ENCODE measurements at regions not wholly inside any gene's neighbourhood (a gene's known extent, or its start where the extent isn't known, plus 50 kb on each side); places are given as distances from the start of the nearest gene placed in this dataset.
A peak's percentile ranks its signal among the peaks of the same experiment; 100 is the strongest.

DNA sequence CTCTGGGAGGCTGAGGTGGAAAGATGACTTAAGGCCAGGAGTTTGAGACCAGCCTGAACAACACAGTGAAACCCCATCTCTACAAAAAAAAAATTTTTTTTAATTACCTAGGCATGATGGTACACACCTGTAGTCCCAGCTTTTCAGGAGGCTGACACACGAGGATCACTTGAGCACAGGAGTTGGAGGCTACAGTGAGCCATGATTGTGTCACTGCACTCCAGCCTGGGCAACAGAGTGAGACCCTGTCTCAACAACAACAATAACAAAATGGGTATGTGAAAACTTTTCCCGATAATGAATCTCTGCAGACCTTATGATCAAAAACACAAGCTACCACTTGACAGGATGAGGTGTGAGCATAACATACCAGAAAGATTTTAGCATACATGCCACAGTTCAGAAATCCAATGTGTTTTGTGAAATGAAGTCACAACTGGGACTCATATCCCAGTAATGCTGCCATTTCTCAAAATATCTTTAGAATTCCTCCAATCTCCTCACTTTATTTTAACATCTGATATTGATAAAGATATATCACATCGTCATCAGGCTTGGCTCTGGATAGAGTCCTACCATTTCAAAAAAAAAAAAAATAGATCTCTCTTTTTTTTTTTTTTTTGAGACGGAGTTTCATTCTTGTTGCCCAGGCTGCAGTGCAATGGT lies 74.0 kb upstream of the PELI1 start:
- TF ChIP-seq, protein P1, sequence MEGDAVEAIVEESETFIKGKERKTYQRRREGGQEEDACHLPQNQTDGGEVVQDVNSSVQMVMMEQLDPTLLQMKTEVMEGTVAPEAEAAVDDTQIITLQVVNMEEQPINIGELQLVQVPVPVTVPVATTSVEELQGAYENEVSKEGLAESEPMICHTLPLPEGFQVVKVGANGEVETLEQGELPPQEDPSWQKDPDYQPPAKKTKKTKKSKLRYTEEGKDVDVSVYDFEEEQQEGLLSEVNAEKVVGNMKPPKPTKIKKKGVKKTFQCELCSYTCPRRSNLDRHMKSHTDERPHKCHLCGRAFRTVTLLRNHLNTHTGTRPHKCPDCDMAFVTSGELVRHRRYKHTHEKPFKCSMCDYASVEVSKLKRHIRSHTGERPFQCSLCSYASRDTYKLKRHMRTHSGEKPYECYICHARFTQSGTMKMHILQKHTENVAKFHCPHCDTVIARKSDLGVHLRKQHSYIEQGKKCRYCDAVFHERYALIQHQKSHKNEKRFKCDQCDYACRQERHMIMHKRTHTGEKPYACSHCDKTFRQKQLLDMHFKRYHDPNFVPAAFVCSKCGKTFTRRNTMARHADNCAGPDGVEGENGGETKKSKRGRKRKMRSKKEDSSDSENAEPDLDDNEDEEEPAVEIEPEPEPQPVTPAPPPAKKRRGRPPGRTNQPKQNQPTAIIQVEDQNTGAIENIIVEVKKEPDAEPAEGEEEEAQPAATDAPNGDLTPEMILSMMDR (IDR thresholded peaks at IDR 0.05; ENCODE audit: unreplicated experiment) = no peak
- H3K27ac Mint-ChIP-seq = no peak overlapping the region
- DNase-seq (ENCODE audit: low spot score, unreplicated experiment) = no peak
- H3K4me3 Mint-ChIP-seq (ENCODE audit: low read depth) = no peak overlapping the region
- no peaks in the 10 kb centered on the region for H3K9me3 Mint-ChIP-seq (ENCODE audit: low read depth)
- peaks cover 54% of the 10 kb centered on the region for H3K4me1 Mint-ChIP-seq (ENCODE audit: low read depth)
- H3K27me3 Mint-ChIP-seq = no peaks in the 10 kb centered on the region
- H3K36me3 Mint-ChIP-seq (ENCODE audit: insufficient read depth) = no peaks in the 10 kb centered on the region

DNA sequence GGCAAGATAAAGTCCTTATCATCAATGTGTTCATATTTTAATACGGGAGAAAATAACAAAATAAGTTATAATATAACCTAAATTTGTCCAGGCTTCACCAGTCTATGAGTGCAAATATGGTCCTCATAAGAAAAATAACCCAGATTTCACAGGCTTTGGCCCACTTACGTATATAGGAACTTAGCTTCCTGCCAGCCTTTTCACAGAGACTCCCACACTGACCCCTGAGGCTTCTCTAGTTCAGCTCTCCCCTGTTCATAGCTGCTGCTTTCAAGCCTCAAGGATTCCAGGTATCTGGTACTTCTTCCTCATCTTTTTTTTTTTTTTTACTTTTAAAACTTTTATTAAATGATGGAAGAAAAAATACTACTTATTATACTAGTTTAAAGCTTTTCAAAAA lies 74.9 kb upstream of the PELI1 start:
- TF ChIP-seq, protein P1 (IDR thresholded peaks at IDR 0.05; ENCODE audit: unreplicated experiment) = no peak
- Mint-ChIP-seq H3K36me3 (ENCODE audit: insufficient read depth) (no peaks in the 10 kb centered on the region), H3K4me1 (ENCODE audit: low read depth) (peaks cover 50% of the 10 kb centered on the region), H3K27me3 (no peaks in the 10 kb centered on the region), H3K27ac (no peak overlapping the region), H3K9me3 (ENCODE audit: low read depth) (no peaks in the 10 kb centered on the region), H3K4me3 (ENCODE audit: low read depth) (no peak overlapping the region)
- no peak for DNase-seq (ENCODE audit: low spot score, unreplicated experiment)

DNA sequence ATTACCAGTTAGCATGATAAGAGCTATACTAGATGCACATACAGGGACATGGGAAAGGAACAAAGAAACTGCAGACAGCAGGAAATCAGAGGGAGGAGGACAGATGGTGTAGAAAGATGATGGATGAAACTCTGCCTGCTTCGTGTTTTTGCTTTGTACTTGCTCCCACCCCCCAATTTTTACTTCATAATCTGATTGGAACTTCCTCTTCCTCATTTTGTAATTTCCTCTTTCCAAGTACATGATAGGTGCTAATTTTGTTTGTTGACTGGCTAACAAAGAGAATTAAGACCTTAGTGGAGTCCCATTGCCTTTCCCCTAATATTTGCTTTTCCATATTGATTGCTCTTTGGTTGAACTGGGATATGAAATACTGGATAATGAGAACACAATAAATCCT lies 76.0 kb upstream of the PELI1 start:
- Mint-ChIP-seq H3K4me1 (ENCODE audit: low read depth) (peaks cover 41% of the 10 kb centered on the region), H3K9me3 (ENCODE audit: low read depth) (no peaks in the 10 kb centered on the region), H3K36me3 (ENCODE audit: insufficient read depth) (no peaks in the 10 kb centered on the region), H3K27ac (peak overlapping the region; percentile 54), H3K27me3 (no peaks in the 10 kb centered on the region), H3K4me3 (ENCODE audit: low read depth) (no peak overlapping the region)
- TF ChIP-seq, protein P1 (IDR thresholded peaks at IDR 0.05; ENCODE audit: unreplicated experiment) = no peak
- no peak for DNase-seq (ENCODE audit: low spot score, unreplicated experiment)

- Mint-ChIP-seq H3K4me1 (ENCODE audit: low read depth) (peaks cover 41% of the 10 kb centered on the region), H3K36me3 (ENCODE audit: insufficient read depth) (no peaks in the 10 kb centered on the region), H3K9me3 (ENCODE audit: low read depth) (no peaks in the 10 kb centered on the region), H3K27me3 (no peaks in the 10 kb centered on the region), H3K27ac (peak overlapping the region; percentile 54), H3K4me3 (ENCODE audit: low read depth) (no peak overlapping the region)
- DNase-seq (ENCODE audit: low spot score, unreplicated experiment) = no peak
- TF ChIP-seq, protein P1 (IDR thresholded peaks at IDR 0.05; ENCODE audit: unreplicated experiment) = no peak
These were observed 76.8 kb upstream of the PELI1 start for GRCh38 chr2:64220894-64221617.

DNA sequence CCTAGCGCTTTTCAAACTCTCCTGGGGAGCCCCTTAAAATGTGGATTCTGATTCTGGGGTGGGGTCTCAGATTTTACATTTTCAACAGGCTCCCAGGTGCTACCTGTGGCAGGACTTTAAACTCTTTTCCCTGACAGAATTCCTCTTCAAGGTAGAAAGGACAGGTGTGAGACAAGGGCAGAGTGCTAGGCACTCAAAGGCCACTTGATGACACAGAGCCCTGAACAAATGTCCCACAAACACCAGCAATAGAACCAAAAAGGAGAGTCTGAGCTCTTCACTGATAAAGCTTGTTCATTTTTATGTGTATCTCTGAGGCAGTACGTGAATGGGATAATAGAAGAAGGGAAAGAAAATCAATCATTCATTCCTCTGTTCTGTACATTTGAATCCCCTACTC lies 77.7 kb upstream of the PELI1 start:
- Mint-ChIP-seq H3K4me3 (ENCODE audit: low read depth) (no peak overlapping the region), H3K27me3 (no peaks in the 10 kb centered on the region), H3K9me3 (ENCODE audit: low read depth) (no peaks in the 10 kb centered on the region), H3K4me1 (ENCODE audit: low read depth) (peaks cover 41% of the 10 kb centered on the region), H3K27ac (peak overlapping the region; percentile 54), H3K36me3 (ENCODE audit: insufficient read depth) (no peaks in the 10 kb centered on the region)
- TF ChIP-seq, protein P1 (IDR thresholded peaks at IDR 0.05; ENCODE audit: unreplicated experiment) = no peak
- DNase-seq (ENCODE audit: low spot score, unreplicated experiment) = no peak
